RWPE2 (cell line): ENCODE measurements at regions not wholly inside any gene's neighbourhood (a gene's known extent, or its start where the extent isn't known, plus 50 kb on each side); places are given as distances from the start of the nearest gene placed in this dataset.

Experiments used
- ATAC-seq: fragments of 200-7000 bp; cut with Tn5 transposase; 3 replicates; pipeline ENCODE4 v1.9.1; 2021; ENCODE audit warnings: low read depth
- DNase-seq: peaks from one replicate; pipeline ENCODE4 v3.0.0-alpha.2; 2020; ENCODE audit warnings: low spot score
- H3K27ac ChIP-seq: fragments of 450-650 bp; 2 replicates; pipeline ENCODE4 v1.5.1; 2017; ENCODE audit warnings: mild to moderate bottlenecking; ENCODE audit not compliant: poor library complexity, severe bottlenecking
- H3K27me3 ChIP-seq: fragments of 250-450 bp; sonication (Bioruptor Pico); 2 replicates; pipeline ENCODE4 v1.5.1; 2021; ENCODE audit warnings: mild to moderate bottlenecking, moderate library complexity; ENCODE audit not compliant: insufficient read depth, poor library complexity, severe bottlenecking
- H3K36me3 ChIP-seq: fragments of 250-450 bp; sonication (Bioruptor Pico); 2 replicates; pipeline ENCODE4 v1.5.1; 2020; ENCODE audit warnings: low read depth, mild to moderate bottlenecking, moderate library complexity
- H3K4me1 ChIP-seq: fragments of 250-450 bp; sonication (Bioruptor Pico); 2 replicates; pipeline ENCODE4 v1.5.1; 2021; ENCODE audit warnings: mild to moderate bottlenecking, moderate library complexity; ENCODE audit not compliant: insufficient read depth, poor library complexity, severe bottlenecking
- H3K4me3 ChIP-seq: fragments of 250-450 bp; sonication (Bioruptor Pico); 2 replicates; pipeline ENCODE4 v1.5.1; 2021; ENCODE audit warnings: mild to moderate bottlenecking, moderate library complexity; ENCODE audit not compliant: severe bottlenecking
- H3K9me3 ChIP-seq: fragments of 250-450 bp; sonication (Bioruptor Pico); 2 replicates; pipeline ENCODE4 v1.5.1; 2021; ENCODE audit warnings: mild to moderate bottlenecking, moderate library complexity; ENCODE audit not compliant: severe bottlenecking
- TF ChIP-seq, protein P1 (sequence below): fragments of 450-650 bp; IDR thresholded peaks from one replicate; pipeline ENCODE4 v1.5.1; 2017; ENCODE audit warnings: mild to moderate bottlenecking, moderate library complexity; ENCODE audit not compliant: poor library complexity, severe bottlenecking

DNA sequence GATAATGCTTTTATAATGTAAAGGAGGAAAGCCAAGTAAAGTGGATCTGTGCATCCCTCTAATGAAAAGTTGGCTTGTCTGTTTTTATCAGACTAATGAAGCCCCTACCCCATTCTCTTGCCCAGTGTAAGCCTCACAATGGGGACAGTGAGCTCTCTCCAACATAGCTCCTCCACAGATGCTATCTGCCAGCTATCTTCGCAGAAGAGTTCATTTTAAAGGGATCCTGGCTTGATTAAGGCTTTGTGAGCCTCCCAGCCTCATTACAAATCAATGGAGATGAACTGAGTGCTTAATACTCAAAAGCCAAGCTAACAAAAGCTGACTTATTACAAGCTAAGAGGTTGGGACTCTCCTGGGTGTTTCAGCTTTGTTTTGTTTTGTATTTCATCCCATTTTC lies 514.7 kb downstream of the NUF2 start:
- DNase-seq (no peak), ATAC-seq (no peak)
- no peaks in the 10 kb centered on the region for H3K36me3 ChIP-seq
- TF ChIP-seq, protein P1, sequence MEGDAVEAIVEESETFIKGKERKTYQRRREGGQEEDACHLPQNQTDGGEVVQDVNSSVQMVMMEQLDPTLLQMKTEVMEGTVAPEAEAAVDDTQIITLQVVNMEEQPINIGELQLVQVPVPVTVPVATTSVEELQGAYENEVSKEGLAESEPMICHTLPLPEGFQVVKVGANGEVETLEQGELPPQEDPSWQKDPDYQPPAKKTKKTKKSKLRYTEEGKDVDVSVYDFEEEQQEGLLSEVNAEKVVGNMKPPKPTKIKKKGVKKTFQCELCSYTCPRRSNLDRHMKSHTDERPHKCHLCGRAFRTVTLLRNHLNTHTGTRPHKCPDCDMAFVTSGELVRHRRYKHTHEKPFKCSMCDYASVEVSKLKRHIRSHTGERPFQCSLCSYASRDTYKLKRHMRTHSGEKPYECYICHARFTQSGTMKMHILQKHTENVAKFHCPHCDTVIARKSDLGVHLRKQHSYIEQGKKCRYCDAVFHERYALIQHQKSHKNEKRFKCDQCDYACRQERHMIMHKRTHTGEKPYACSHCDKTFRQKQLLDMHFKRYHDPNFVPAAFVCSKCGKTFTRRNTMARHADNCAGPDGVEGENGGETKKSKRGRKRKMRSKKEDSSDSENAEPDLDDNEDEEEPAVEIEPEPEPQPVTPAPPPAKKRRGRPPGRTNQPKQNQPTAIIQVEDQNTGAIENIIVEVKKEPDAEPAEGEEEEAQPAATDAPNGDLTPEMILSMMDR: no peak
- no peak overlapping the region for H3K27ac ChIP-seq
- no peaks in the 10 kb centered on the region for H3K9me3 ChIP-seq
- no peaks in the 10 kb centered on the region for H3K27me3 ChIP-seq
- no peak overlapping the region for H3K4me3 ChIP-seq
- H3K4me1 ChIP-seq: no peaks in the 10 kb centered on the region

DNA sequence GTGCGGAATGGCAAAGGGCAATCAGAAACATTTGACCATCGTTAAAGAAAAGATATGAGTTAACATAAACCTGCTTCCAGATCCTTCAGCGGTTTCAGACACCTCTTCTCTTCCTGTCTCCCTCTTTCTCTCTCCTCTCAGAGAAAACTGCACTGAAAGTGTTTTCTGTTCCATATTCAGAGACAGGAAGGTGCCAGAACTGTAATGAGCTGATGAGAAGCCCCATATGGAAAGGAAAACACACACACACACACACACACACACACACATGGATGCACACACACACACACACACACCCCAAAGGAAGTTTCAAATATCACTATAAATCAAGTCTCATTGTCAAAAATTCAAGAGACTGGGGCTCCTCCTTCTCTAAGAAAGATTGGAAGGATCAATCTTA lies 515.5 kb downstream of the NUF2 start:
- no peaks in the 10 kb centered on the region for H3K9me3 ChIP-seq
- ATAC-seq (no peak), DNase-seq (no peak)
- TF ChIP-seq, protein P1: no peak
- H3K36me3 ChIP-seq: no peaks in the 10 kb centered on the region
- H3K4me1 ChIP-seq: no peaks in the 10 kb centered on the region
- H3K27ac ChIP-seq: no peak overlapping the region
- no peak overlapping the region for H3K4me3 ChIP-seq
- H3K27me3 ChIP-seq: no peaks in the 10 kb centered on the region

DNA sequence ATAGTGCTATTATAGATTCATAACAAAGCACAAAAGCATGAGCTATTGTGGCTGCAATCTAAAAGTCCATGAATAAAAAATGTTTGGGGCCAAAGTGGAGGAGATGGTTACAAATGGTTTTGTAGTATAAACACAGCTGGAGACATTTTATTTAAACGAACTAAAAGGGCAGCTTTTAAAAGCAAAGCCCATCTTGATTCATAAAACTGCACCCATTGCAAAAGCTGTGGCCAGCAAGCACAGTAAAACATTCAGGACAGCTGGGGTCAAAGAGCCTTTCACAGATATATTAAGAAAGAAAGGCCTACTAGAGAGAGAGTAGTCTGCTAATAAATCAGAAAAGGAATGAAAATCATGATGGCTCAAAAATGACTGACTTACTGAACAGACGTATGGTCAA lies 520.8 kb downstream of the NUF2 start:
- no peak for ATAC-seq
- H3K4me1 ChIP-seq: no peaks in the 10 kb centered on the region

DNA sequence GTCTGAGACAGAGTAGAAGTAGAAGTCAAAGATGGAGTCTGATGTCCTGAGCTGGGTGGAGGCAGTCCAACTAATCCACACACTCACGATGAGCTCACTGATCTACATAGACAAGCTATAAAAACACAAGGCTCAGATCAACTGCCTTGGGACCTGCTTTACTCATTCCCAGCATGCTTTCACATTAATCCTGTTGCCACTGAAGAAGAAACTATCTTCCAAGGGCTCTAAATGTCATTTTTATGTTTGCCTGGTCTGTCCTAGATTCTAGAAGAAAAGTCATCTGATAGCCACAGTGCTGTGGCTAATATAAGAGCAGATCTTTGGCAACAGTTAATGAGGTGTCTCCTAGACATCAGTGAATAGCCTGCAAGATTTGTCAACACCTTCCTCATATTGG lies 522.7 kb downstream of the NUF2 start:
- no peak overlapping the region for H3K4me3 ChIP-seq
- H3K27ac ChIP-seq: no peak overlapping the region
- TF ChIP-seq, protein P1: no peak
- DNase-seq (no peak), ATAC-seq (peak; percentile 53; the same call in 1 of the 3 replicates)
- no peaks in the 10 kb centered on the region for H3K9me3 ChIP-seq
- H3K4me1 ChIP-seq: no peaks in the 10 kb centered on the region
- no peaks in the 10 kb centered on the region for H3K36me3 ChIP-seq
- H3K27me3 ChIP-seq: no peaks in the 10 kb centered on the region

More for the DNA sequence above, 520.8 kb downstream of the NUF2 start:
- Histone ChIP-seq H3K9me3 (no peaks in the 10 kb centered on the region), H3K27me3 (no peaks in the 10 kb centered on the region), H3K27ac (no peak overlapping the region), H3K36me3 (no peaks in the 10 kb centered on the region), H3K4me3 (no peak overlapping the region)
- DNase-seq: no peak
- TF ChIP-seq, protein P1: no peak

DNA sequence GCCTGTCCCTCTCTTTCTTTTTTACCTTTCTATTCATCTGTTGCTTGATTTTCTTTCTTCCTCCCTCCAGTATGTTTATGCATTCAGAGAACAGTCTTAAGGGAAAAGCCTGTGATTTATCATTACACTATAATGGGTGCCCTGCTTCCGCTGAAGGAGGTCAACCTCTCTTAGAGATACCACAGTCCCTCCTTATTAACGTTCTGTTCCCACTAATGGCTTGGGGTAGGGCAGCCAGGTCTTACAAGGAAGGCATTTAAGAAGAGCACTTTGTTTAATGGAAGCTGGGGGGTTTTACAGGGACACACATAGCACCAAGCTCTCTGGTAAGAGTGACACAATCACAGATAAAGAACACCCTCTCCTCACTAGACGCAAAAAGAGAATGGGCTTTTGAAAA lies 523.5 kb downstream of the NUF2 start:
- TF ChIP-seq, protein P1: no peak
- H3K4me3 ChIP-seq: no peak overlapping the region
- no peak overlapping the region for H3K27ac ChIP-seq
- H3K9me3 ChIP-seq: no peaks in the 10 kb centered on the region
- ATAC-seq (no peak), DNase-seq (no peak)
- H3K4me1 ChIP-seq: no peaks in the 10 kb centered on the region
- no peaks in the 10 kb centered on the region for H3K36me3 ChIP-seq
- no peaks in the 10 kb centered on the region for H3K27me3 ChIP-seq
